Activated CD8-positive, alpha-beta memory T cell treated with anti-CD3 and anti-CD28 coated beads for 24 hours (primary cell): ENCODE measurements at regions not wholly inside any gene's neighbourhood (a gene's known extent, or its start where the extent isn't known, plus 50 kb on each side); places are given as distances from the start of the nearest gene placed in this dataset.
"Not testable (repeated sequence)": the region's sequence is repeated elsewhere in the genome, so short reads cannot be mapped to it uniquely, and the experiment has no call there.

Source experiments
- DNase-seq: peaks from one replicate; pipeline ENCODE4 v3.0.0-alpha.2; 2020

DNA sequence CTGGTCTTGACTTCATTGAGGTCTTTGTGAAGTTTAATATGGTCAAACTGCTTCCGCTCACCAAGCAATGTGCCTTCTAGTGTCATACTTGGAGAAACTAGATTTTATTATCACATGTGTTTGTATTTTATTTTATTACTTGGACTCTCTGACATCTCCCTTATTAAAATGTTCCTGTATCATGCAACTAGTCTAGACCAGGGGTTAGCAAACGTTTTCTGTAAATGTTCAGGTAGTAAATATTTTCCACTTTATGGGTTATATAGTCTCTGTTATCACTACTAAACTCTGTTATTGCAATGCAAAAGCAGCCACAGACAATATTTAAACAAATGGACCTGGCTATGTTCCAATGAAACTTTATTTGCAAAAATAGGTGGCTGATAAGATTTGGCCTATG lies 443.8 kb downstream of the MID1IP1 start:
- no peak for DNase-seq

DNA sequence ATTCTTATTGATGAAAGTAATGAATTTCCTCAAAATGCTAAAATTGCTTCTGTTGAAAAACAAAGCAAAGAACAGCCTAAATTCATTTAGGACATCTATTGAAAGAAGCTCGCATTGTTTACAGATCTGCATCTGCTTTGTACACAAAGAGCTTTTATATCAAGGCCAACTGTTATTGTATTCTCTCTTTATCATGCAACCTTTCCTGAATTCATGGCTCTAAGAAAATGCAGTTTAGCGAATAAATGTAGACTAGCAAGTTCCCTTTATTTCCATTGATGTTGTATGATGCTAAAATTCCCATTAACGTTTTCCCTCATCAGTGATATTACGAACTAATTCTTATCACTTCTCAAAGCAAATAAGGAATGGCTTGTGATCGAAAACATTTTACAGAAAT lies 446.3 kb downstream of the MID1IP1 start:
- no peak for DNase-seq

DNA sequence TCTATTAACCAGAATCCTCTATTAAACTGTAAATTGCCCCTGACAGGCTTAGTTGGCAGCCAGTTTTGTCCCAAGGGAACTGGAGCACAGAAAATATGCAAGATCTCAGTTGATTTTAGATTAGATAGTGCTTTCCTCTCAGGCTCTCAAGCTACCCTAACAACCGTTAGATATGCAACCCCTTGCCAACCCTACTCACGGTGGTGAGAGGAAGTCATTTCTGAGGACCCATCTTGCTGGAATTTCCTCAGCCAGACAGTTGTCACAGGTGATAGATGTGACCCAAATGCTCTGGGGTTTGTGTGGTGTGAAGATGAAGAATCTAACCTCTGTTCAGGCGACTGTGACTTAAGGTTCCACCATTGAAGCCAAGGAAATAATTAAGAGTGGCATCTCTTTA lies 447.1 kb downstream of the MID1IP1 start:
- no peak for DNase-seq

DNA sequence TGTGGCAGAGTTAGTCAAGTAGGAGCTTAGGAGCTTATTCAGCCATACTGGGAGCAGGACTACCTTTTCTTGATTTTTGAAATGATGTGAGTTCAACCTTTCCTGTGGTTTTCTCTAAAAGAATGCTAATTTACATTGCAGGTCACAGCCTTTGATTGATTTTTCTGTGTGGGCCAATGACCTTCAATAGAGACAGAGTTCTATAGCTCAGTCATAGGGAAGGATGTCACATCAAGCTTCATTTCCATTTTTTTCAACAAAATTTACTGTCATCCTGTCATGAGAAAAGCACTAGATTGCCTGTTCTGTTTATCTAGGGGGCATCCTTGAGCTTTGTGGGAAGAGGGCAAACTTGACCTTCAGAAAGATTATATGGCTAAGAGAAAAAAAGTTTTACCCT lies 448.7 kb downstream of the MID1IP1 start:
- no peak for DNase-seq

DNA sequence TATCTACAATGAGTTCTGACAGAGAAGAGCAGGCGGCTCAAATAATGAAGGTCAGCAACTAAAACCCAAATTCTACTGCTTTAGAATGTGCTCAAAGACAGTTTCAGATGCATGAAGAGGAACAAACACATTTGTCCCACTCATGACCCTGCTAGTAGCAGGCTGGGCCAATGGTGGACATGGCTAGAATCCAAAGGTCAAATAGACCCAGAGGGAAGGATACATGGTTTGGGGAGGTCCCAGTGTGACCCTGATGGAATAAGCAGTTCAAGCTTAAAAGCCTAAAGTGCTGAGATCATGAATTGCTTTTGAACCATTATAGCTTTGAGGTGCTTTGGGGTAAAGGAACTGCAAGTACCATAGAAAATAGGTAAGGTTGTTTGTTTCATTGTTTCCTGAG lies 450.7 kb downstream of the MID1IP1 start:
- no peak for DNase-seq

DNA sequence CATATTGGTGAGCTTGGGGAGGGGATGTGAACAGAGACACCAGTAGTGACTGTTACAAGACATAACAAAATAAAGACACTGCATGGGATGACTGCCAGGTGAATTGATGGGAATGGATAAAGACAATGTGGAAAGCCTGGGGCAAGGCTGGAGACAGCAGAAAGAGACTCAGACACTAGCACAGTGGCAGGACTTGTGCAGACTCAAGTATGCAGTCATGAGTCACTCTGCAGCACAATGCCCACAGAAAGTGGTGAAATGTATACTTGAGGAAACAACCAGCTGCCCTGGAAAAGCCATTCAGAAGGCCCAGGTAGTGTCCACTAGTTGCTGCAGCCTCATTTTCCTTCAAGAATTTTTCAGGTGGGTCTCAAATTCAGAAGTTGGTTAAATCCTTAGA lies 452.3 kb downstream of the MID1IP1 start:
- DNase-seq: no peak

DNA sequence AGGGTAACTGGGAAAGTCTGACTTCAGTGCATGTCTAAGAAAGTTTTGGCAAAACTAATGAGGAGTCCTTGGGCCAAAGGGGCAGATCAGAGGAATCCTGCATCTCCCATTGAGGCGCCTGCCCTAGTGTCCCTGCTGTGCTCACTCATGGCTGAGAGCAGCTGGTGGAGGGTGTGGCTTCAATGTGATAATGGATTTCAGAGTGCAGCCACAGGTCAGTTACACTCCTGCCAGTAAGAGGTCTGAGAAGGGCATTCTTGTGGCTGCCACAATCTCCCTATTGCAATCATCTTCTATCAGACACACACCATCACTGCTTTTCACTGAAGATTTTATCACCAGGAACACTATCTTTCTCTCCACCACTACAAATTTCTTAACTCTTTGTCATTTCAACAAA lies 457.1 kb downstream of the MID1IP1 start:
- no peak for DNase-seq

DNA sequence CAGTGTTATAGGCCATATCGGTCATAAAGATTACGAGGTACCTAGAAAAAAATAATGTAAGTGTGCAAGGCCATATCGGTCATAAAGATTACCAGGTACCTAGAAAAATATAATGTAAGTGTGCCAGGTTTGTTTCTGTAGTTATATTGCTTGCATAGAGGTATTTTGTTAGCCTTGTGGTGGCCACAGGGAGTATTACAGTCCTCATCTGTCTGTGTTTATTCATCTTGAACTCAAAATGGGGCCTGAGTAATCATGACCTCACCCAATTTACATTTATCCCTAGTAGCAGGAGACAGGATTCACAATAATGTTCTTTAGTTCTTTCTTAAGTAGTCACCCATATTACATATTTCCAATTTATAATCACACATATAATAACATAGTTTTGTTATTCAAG lies 459.7 kb downstream of the MID1IP1 start:
- no peak for DNase-seq

DNA sequence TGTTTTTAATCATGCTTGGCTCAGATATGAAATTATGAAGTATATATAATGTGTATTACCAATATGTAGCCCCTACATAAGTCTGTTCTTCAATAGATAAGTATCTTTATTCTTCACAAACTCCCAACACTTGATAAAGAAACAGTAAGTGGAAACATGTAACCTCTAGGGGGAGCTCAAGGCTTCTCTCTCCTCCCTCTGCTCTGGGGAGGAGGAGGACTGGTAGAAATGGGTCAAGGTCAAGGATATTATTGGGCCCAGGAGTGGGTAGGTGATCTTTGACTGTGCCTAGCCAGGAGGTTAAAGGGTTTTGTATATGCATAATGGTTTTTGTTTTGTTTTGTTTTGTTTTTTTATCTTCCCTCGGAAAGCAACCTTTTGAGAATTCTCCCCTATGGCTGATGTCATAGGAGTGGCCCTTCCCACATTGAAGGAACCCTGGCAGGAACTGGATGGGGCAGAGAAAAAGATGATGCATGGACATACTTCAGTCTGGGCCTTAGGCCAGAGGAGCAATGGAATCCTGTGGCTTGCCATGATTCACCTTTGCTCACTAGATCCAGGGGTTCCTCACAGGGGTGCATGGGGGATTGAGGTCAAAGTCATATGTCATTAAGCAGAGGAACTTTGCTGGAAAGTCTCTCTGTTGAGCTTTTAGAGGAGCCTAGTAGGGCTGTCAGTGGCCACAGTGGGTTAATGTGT lies 460.3 kb downstream of the MID1IP1 start:
- no peak for DNase-seq

DNA sequence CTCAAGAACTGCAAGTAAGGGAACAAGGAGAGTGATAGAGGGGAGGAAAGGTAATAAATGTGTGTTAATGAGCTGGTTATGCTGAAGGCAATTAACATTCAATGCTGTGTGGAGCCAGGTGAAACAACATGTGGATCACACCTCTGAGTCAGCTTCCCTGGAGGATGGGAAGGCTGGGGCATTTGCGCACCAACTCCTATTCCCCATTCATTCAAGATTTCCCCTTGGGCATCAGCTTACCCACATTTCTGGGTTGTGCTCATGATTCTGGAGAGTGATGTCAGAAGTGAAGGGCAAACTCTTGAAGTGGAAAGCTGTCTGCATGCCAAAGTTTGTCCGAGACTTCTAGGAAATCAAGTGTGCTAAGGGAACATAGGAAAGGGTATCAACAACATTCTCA lies 461.4 kb downstream of the MID1IP1 start:
- no peak for DNase-seq

DNA sequence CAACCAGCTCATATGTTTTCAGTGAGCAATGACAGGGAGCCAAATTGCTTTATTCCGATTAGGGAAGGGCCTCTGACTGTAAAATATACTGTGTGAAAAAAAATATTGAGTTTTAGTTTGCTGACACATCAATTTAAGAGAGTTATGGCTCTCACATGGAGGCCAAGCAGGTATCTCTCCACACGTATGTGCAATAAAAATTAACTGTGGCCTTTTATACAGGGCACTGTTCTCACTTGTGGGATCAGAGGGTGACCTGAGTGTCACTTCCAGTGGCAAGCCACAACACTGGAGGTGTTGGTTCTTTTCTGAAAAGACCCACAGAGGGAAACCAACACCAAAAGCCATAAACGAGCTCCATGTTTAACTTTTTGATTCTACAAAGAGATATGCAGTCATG lies 462.8 kb downstream of the MID1IP1 start:
- no peak for DNase-seq

DNA sequence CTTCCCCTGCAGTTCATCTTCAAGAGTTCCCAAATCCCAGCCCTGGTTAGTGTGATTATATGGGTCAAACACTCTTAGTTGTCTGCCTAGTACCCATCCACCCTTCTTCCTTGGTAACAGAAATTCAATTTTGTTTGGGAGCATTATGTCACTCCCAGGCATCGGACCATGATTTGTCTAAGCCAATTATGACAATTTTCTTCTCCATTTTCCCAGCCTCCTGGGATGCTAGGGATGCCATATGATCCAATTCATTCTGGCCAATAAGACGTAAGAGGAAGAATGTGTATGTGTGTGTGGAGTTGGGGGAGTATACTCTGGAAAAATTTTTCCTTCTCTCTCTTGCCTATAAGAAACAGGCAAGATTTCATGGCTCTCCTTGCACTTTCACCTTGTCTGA lies 465.9 kb downstream of the MID1IP1 start:
- DNase-seq: no peak

DNA sequence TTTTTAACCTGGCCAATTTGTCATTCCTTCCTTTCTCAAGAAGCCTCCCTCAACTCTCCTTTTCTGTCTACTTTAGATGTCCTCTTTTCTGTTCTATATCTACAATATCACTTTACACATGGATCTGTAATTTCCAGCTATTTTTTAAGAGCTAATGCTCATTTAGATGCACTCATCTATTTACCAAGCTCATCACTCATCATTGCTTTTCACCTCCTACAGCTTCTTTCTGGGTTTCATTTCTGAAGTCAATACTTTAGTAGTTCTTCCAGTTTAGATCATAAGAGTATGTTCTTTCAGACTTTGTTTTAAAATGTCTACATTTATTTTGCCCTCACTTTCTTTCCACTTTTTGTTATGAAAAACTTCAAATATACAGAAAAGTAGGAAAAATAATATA lies 466.9 kb downstream of the MID1IP1 start:
- DNase-seq: no peak

DNA sequence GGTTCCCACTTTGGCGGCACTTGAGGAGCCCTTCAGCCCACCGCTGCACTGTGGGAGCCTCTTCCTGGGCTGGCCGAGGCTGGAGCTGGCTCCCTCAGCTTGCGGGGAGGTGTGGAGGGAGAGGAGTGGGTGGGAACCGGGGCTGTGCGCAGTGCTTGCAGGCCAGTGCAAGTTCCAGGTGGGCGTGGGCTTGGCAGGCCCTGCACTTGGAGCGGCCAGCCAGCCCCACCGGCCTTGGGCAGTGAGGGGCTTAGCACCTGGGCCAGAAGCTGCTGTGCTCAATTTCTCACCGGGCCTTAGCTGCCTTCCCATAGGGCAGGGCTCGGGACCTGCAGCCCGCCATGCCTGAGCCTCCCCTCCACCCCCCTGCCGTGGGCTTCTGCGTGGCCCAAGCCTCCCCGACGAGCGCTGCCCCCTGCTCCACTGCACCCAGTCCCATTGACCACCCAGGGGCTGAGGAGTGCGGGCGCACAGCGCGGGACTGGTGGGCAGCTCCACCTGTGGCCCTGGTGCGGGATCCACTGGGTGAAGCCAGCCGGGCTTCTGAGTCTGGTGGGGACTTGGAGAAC lies 474.3 kb downstream of the MID1IP1 start:
- DNase-seq: no peak

DNA sequence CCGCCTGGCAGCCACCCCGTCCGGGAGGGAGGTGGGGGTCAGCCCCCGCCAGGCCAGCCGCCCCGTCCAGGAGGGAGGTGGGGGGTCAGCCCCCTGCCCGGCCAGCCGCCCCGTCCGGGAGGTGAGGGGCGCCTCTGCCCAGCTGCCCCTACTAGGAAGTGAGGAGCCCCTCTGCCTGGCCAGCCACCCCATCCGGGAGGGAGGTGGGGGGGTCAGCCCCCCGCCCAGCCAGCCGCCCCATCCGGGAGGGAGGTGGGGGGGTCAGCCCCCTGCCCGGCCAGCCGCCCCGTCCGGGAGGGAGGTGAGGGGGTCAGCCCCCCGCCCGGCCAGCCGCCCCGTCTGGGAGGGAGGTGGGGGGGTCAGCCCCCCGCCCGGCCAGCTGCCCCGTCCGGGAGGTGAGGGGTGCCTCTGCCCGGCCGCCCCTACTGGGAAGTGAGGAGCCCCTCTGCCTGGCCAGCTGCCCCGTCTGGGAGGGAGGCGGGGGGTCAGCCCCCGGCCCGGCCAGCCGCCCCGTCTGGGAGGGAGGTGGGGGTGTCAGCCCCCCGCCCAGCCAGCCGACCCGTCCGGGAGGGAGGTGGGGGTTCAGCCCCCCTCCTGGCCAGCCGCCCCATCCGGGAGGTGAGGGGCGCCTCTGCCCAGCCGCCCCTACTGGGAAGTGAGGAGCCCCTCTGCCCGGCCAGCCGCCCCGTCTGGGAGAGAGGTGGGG lies 476.6 kb downstream of the MID1IP1 start:
- not testable (repeated sequence) for DNase-seq

DNA sequence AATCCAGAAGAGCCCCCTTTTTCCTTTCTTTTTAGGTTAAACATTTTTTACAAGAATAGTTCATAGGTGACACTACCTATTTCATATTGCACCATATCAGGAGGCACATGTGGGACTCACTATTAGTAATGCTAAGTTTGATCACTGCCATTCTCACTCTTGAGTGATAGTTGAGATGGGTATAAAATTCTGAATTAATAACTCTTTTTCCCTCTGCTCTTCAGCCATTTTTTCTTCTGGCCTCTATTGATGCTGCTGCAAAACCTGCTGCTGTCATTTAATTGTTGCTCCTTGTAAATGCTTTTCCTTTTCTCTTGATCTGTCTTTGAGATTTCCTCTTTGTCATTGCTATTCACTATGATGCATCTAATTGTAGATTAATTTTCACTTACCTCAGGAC lies 482.0 kb downstream of the MID1IP1 start:
- DNase-seq: no peak

DNA sequence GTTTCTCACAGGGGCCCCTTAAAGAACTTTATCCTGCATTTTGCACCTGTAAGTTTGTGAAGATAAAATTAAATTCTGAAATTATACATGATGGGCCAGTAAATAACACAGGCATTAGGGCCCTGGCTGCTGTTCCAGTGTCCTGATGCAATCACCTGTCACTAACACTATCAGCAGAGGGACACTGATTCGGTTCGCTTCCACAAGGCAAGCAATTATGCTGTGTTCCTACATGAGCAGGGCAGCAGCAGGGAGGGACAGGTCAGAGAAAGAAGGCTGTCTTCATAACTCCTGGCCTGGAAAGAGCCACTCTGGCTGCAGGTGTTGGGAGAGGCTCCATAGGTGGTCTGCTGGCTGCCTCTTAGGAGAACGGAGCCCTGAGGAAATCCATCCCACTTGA lies 487.3 kb downstream of the MID1IP1 start:
- DNase-seq: peak; percentile 32

DNA sequence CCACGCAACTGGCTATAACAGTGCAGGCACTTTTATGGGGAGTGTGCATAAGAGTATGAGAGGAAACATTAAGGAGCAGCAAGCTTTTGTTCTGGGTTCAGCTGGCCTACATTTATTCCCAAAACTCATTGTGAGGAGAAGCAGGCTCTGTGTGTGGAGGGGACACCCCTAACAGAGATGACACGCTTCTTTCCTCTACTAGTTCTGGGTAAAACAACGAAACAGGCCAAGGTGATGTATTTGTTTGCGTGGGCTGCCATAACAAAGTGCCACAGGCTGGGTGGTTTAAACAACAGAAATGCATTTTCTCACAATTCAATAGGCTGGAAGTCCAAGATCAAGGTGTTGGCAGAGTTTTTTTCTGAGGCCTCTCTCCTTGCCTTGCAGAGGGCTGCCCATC lies 488.6 kb downstream of the MID1IP1 start:
- DNase-seq: peak; percentile 42

DNA sequence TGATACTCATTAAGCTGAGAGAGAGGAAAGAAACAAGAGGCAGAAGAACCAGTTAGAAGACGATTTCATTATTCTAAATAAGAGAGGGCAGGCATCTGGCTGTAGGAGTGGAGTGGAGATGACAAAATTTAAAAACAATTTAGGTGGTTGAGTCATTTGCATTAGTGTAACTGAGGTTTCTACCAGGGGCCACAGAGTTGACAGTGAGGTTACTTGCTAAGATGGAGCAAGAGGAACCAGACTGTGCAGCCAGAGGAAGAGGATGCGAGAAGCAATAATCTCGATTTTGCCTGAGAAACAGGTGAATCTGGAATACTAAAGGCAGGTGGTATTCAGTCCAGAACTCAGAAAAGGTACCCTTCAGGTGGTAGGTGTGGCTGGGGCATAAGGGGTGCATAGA lies 491.9 kb downstream of the MID1IP1 start:
- DNase-seq: no peak

DNA sequence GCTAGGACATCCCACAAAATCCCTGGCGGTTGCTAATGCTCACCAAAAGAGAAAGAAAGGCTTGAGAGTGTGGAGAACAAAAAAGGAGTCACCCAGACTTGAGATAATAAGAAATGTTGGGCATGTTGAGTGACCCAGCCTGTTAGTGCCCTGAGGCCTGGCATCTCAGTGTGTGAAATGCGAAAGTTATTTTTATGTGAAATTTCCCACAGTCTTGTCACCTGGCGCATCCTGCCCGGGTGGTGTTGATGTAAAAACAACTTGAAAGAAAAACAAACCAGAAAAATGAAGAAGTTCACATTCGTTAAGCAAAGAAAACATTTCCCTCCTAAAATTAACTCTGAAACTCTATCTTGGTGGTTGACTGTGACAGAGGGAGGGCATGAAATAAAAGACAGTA lies 495.2 kb downstream of the MID1IP1 start:
- no peak for DNase-seq

DNA sequence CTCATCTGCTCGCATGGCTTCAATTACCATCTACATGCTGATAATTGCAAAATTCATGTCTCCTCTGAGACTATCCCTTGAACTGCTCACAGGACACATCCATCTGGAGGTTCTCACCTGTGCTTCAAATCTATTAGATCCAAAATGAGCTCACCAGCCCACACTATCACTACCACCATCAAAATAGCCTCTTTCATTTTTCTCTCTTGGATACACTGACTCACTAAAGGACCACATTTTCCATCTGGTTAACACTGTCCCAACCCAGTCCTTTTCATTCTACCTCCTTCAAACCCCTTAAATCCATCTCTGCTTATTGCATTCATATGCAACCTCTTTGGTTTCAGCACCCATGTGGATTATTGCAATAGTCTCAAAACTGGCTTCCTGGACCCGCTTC lies 497.6 kb downstream of the MID1IP1 start:
- no peak for DNase-seq

DNA sequence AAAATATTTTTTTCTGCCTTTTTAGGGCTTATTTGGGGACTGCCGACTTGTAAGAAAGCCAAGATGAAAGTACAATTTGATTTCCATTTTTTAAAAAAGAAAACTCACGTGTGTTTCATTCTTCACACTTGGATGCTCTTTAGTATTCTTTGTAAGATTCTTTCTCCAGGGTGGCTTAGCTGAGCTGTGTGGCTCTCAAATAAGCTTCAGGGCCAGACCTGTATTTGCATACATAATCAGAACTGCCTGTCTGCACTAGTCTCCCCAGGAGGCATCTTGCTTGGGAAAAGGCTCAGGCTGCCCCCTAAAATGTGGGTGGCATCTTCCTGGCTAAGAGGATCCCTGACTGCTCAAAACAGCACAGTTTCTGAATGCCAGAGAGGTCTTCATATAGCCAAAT lies 498.4 kb downstream of the MID1IP1 start:
- no peak for DNase-seq

DNA sequence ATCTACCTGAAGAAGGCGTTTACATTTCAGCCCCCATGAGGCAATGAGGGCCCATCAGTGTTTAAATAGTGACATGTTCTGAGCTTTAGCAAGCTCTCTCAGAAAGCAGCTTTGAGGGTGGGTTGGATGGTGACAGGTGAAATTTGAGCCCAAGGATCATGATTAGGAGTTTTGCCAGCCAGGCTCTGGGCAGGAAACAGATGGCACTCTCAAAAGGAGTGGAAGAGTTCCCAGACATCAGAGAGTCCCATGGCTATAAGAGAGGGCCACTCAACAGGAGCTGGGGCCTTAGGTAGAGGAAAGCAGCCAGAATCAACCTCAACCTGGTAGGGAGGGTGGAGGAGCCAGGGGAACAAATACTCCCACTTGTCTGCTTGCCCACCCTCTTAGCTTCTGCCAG lies 499.8 kb downstream of the MID1IP1 start:
- no peak for DNase-seq

DNA sequence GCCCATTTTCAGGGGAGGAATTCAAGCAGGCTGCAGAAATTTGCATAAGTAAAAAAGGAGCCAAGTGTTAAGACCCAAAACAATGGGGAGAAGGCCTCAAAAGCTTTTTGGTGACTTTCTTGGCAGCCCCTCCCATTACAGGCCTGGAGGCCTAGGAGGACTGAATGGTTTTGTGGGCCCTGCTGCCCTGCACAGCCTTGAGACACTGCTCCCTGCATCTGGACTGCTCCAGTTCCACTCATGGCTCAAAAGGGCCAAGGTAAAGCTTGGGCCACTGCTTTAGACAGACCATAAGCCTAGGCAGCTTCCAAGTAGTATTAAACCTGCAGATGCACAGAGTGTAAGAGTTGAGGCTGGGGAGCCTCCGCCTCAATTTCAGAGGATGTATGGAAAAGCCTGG lies 501.6 kb downstream of the MID1IP1 start:
- no peak for DNase-seq

DNA sequence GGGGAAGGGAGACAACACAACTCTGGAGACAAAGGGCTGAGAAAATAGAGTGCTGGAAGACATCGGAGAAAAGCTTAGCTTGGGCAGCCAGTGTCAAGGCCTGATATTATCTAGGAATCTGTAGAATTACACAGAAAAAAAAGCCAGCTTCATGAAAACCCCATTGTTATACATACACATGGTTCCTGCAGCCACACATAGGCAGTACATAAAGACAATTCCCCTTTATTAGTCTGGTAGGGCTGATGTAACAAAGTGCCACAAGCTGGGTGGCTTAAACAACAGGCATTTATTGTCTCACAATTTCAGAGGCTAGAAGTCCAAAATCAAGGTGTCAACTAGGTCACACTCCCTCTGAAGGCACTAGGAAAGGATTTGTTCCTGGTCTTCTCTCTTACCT lies 503.5 kb downstream of the MID1IP1 start:
- no peak for DNase-seq
